Vagina (tissue), 2 donors: ENCODE measurements at regions not wholly inside any gene's neighbourhood (a gene's known extent, or its start where the extent isn't known, plus 50 kb on each side); places are given as distances from the start of the nearest gene placed in this dataset.

Experiments used
- POLR2A ChIP-seq, 2 donors: fragments of 450-650 bp; IDR thresholded peaks; one replicate each; pipeline ENCODE4 v1.6.1; 2017; ENCODE audit warnings: antibody characterized with exemption in 2 of 2, mild to moderate bottlenecking in 2 of 2, moderate library complexity in 2 of 2
- POLR2AphosphoS5 ChIP-seq, 2 donors: sonication (generic); formaldehyde crosslinking; IDR thresholded peaks; one replicate each; pipeline ENCODE4 v1.9.0; 2017; ENCODE audit warnings: antibody characterized with exemption in 2 of 2, mild to moderate bottlenecking in 2 of 2, low read depth in 1 of 2; ENCODE audit not compliant: insufficient read depth in 1 of 2
- TF ChIP-seq, protein P1 (sequence below), 3 experiments: fragments of 450-650 bp in 2 of 3; fragments of 200-600 bp in 1 of 3; sonication (generic) in 1 of 3; IDR thresholded peaks; one replicate each; pipeline ENCODE4 v1.5.1; 2017 to 2019; ENCODE audit warnings: antibody characterized with exemption in 3 of 3, mild to moderate bottlenecking in 2 of 3, moderate library complexity in 2 of 3

- no peak for TF ChIP-seq POLR2A (IDR thresholded peaks at IDR 0.05)
- TF ChIP-seq, protein P1, sequence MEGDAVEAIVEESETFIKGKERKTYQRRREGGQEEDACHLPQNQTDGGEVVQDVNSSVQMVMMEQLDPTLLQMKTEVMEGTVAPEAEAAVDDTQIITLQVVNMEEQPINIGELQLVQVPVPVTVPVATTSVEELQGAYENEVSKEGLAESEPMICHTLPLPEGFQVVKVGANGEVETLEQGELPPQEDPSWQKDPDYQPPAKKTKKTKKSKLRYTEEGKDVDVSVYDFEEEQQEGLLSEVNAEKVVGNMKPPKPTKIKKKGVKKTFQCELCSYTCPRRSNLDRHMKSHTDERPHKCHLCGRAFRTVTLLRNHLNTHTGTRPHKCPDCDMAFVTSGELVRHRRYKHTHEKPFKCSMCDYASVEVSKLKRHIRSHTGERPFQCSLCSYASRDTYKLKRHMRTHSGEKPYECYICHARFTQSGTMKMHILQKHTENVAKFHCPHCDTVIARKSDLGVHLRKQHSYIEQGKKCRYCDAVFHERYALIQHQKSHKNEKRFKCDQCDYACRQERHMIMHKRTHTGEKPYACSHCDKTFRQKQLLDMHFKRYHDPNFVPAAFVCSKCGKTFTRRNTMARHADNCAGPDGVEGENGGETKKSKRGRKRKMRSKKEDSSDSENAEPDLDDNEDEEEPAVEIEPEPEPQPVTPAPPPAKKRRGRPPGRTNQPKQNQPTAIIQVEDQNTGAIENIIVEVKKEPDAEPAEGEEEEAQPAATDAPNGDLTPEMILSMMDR (IDR thresholded peaks at IDR 0.05): no peak
- TF ChIP-seq POLR2AphosphoS5 (IDR thresholded peaks at IDR 0.05; ENCODE audit: insufficient read depth in 1 of 2, low read depth in 1 of 2): no peak
These were observed 97.1 kb upstream of the NCOR2 start for GRCh38 chr12:124664395-124665111.
